Activated CD4-positive, alpha-beta T cell treated with anti-CD3 and anti-CD28 coated beads, Interleukin-2, Interleukin-4, amounts not matched to agents 100 ng/mL and 50 ng/mL, durations not matched to agents 16 hours and 8 hours (primary cell): ENCODE measurements at regions not wholly inside any gene's neighbourhood (a gene's known extent, or its start where the extent isn't known, plus 50 kb on each side); places are given as distances from the start of the nearest gene placed in this dataset.
"Not testable (repeated sequence)": the region's sequence is repeated elsewhere in the genome, so short reads cannot be mapped to it uniquely, and the experiment has no call there.

Source experiments
- DNase-seq: peaks from one replicate; pipeline ENCODE4 v3.0.0-alpha.2; 2020; ENCODE audit warnings: low spot score

- DNase-seq: not testable (repeated sequence)
Observed at GRCh38 chr16:29144669-29145062, 159.8 kb downstream of the LAT start.

- DNase-seq: not testable (repeated sequence)
Observed at GRCh38 chr16:29143739-29144668, 159.2 kb downstream of the LAT start.

GRCh38 chr16:29142506-29142905 lies 157.7 kb downstream of the LAT start:
- DNase-seq: not testable (repeated sequence)

- DNase-seq: no peak
Observed at GRCh38 chr16:29141586-29142324, 156.9 kb downstream of the LAT start.

GRCh38 chr16:29141121-29141520 lies 156.3 kb downstream of the LAT start:
- not testable (repeated sequence) for DNase-seq

- DNase-seq: not testable (repeated sequence)
Observed at GRCh38 chr16:29139901-29140855, 155.3 kb downstream of the LAT start.

- no peak for DNase-seq
Observed at GRCh38 chr16:29139261-29139802, 154.5 kb downstream of the LAT start.

GRCh38 chr16:29138698-29139097 lies 153.8 kb downstream of the LAT start:
- not testable (repeated sequence) for DNase-seq

- not testable (repeated sequence) for DNase-seq
Observed at GRCh38 chr16:29137894-29138662, 153.2 kb downstream of the LAT start.

GRCh38 chr16:29137461-29137860 lies 152.6 kb downstream of the LAT start:
- DNase-seq: not testable (repeated sequence)

- not testable (repeated sequence) for DNase-seq
Observed at GRCh38 chr16:29136916-29137315, 152.1 kb downstream of the LAT start.

- not testable (repeated sequence) for DNase-seq
Observed at GRCh38 chr16:29136046-29136696, 151.3 kb downstream of the LAT start.

GRCh38 chr16:29135098-29135497 lies 150.2 kb downstream of the LAT start:
- DNase-seq: not testable (repeated sequence)

GRCh38 chr16:29133681-29134430 lies 149.0 kb downstream of the LAT start:
- not testable (repeated sequence) for DNase-seq

GRCh38 chr16:29132869-29133268 lies 148.0 kb downstream of the LAT start:
- not testable (repeated sequence) for DNase-seq

- not testable (repeated sequence) for DNase-seq
Observed at GRCh38 chr16:29132444-29132843, 147.6 kb downstream of the LAT start.

- not testable (repeated sequence) for DNase-seq
Observed at GRCh38 chr16:29130901-29131851, 146.3 kb downstream of the LAT start.

GRCh38 chr16:29130131-29130711 lies 145.4 kb downstream of the LAT start:
- not testable (repeated sequence) for DNase-seq
